HepG2 (cell line): ENCODE measurements at regions not wholly inside any gene's neighbourhood (a gene's known extent, or its start where the extent isn't known, plus 50 kb on each side); places are given as distances from the start of the nearest gene placed in this dataset.

Experiments
- ATAC-seq: fragments of 200-7000 bp; cut with Tn5 transposase; 3 replicates; pipeline ENCODE4 v1.9.1; 2020; ENCODE audit warnings: mild to moderate bottlenecking, moderate library complexity
- BruUV-seq: library from RNA; stranded (reverse); fragments of 400-500 nt; replicated peaks from 2 replicates; lab custom pipeline; 2021; lab: Mats Ljungman, UMichigan
- CTCF ChIA-PET: fragments of 300-600 bp; formaldehyde crosslinking; extraction: SDS; loops from one replicate; lab custom pipeline; 2021; ENCODE audit warnings: low total read pairs, inconsistent platforms, low intra/inter-chr PET ratio; lab: Yijun Ruan, JAX
- POLR2A ChIA-PET: fragments of 350-600 bp; sonication (Branson Sonifier 250); formaldehyde crosslinking; loops from one replicate; lab custom pipeline; 2020; ENCODE audit warnings: antibody characterized with exemption, inconsistent platforms; lab: Yijun Ruan, JAX
- DNase-seq: peaks from one replicate; pipeline ENCODE4 v3.0.0-alpha.2; 2015; ENCODE audit warnings: low spot score
- FAIRE-seq: peaks from 3 replicates; lab custom pipeline; 2011; peaks lifted over from hg19 to GRCh38; lab: Jason Lieb, UNC
- H2AFZ ChIP-seq: one replicate; pipeline ENCODE4 v1.6.1; 2011; ENCODE audit warnings: low read length, inconsistent platforms
- H3K27ac ChIP-seq: fragments of 300-600 bp; 3 replicates; pipeline ENCODE4 v1.8.0; 2011; ENCODE audit warnings: mixed run types, mild to moderate bottlenecking, mixed read lengths, low read length, inconsistent platforms; ENCODE audit not compliant: insufficient read depth; ENCODE audit errors: extremely low read length
- H3K27me3 ChIP-seq, 2 experiments: fragments of 200-600 bp in 1 of 2; 2 replicates in 1 of 2; 3 replicates in 1 of 2; pipeline versions ENCODE4 v1.6.0 to v1.8.0; 2011; ENCODE audit warnings: low read length in 2 of 2, mild to moderate bottlenecking in 2 of 2, moderate library complexity in 2 of 2, inconsistent platforms in 1 of 2; ENCODE audit not compliant: insufficient read depth in 2 of 2, control insufficient read depth in 1 of 2
- H3K36me3 ChIP-seq, 2 experiments: fragments of 200-600 bp in 1 of 2; replicated peaks in 1 of 2; 2 replicates in 1 of 2; 3 replicates in 1 of 2; pipeline versions ENCODE4 v1.5.1 to v1.8.0; 2011; ENCODE audit warnings: low read length in 2 of 2, inconsistent platforms in 1 of 2; ENCODE audit not compliant: insufficient read depth in 2 of 2, control insufficient read depth in 1 of 2
- H3K4me1 ChIP-seq: 2 replicates; pipeline ENCODE4 v1.5.1; 2012; ENCODE audit warnings: low read length, inconsistent platforms; ENCODE audit not compliant: insufficient read depth
- H3K4me2 ChIP-seq: 2 replicates; pipeline ENCODE4 v1.6.0; 2011; ENCODE audit warnings: low read depth, low read length, inconsistent platforms
- H3K4me3 ChIP-seq, 3 experiments: fragments of 200-600 bp in 1 of 3; sonication (generic), shearing (Covaris generic) in 1 of 3; replicated peaks in 1 of 3; 2 replicates each; pipeline ENCODE4 v1.5.1; 2011 to 2016; ENCODE audit warnings: low read length in 3 of 3, inconsistent platforms in 2 of 3, low read depth in 2 of 3, mild to moderate bottlenecking in 2 of 3, control low read depth in 1 of 3, mixed read lengths in 1 of 3; ENCODE audit not compliant: insufficient read depth in 1 of 3
- H3K79me2 ChIP-seq: one replicate; pipeline ENCODE4 v1.6.1; 2011; ENCODE audit warnings: low read length, inconsistent platforms; ENCODE audit not compliant: insufficient read depth
- H3K9ac ChIP-seq: 2 replicates; pipeline ENCODE4 v1.6.0; 2011; ENCODE audit warnings: mild to moderate bottlenecking, low read depth, low read length, inconsistent platforms; ENCODE audit not compliant: insufficient read depth
- H3K9me3 ChIP-seq: 2 replicates; pipeline ENCODE4 v1.5.1; 2012; ENCODE audit warnings: mild to moderate bottlenecking, low read length
- H4K20me1 ChIP-seq: 2 replicates; pipeline ENCODE4 v1.6.0; 2011; ENCODE audit warnings: inconsistent platforms, mild to moderate bottlenecking, low read length, moderate library complexity; ENCODE audit not compliant: insufficient read depth
- CEBPG ChIP-seq: IDR thresholded peaks from 2 replicates; pipeline ENCODE4 v1.6.1; 2016
- HOXA5 ChIP-seq: sonication (generic); formaldehyde crosslinking; IDR thresholded peaks from 2 replicates; pipeline ENCODE4 v1.4.0; 2020; ENCODE audit warnings: missing genetic modification reagents
- PAF1 ChIP-seq: IDR thresholded peaks from 2 replicates; pipeline ENCODE4 v1.6.1; 2016; ENCODE audit warnings: missing genetic modification reagents, missing compliant biosample characterization
- RXRA ChIP-seq: sonication (generic); formaldehyde crosslinking; IDR thresholded peaks from 2 replicates; pipeline ENCODE4 v1.5.1; 2020; ENCODE audit warnings: missing genetic modification reagents
- SNAPC2 ChIP-seq: sonication (generic); formaldehyde crosslinking; IDR thresholded peaks from 2 replicates; pipeline ENCODE4 v1.8.1; 2022; ENCODE audit warnings: mild to moderate bottlenecking, missing genetic modification reagents
- SP5 ChIP-seq: IDR thresholded peaks from 2 replicates; pipeline ENCODE4 v1.6.1; 2016; ENCODE audit warnings: low read depth, borderline replicate concordance
- XRCC5 ChIP-seq: fragments of 200-400 bp; formaldehyde crosslinking; optimal IDR thresholded peaks from 2 replicates; pipeline ENCODE3; 2017; ENCODE audit warnings: mild to moderate bottlenecking, low read length
- ZNF24 ChIP-seq: fragments of 450-650 bp; IDR thresholded peaks from 2 replicates; pipeline ENCODE4 v1.6.1; 2017; ENCODE audit warnings: antibody characterized with exemption, mild to moderate bottlenecking
- WGBS: methylation state at CpG from one replicate; pipeline ENCODE4 v1.1.6; 2017; ENCODE audit warnings: low lambda C conversion rate; 5-methylcytosine and 5-hydroxymethylcytosine counted together
- in situ Hi-C: cut with HindIII; loops from 2 replicates; pipeline ENCODE4 v1.10.0; 2017; ENCODE audit warnings: low pct_unique_long_range_greater_than_20kb; ENCODE audit not compliant: extremely low pct_ligation_motif_present
- intact Hi-C: fragments of 100-400 bp; cut with micrococcal nuclease; formaldehyde crosslinking; loops from one replicate; pipeline ENCODE4 v1.10.0; 2022; ENCODE audit not compliant: unreplicated experiment
- TF ChIP-seq, protein P1 (sequence below): sonication (generic); formaldehyde crosslinking; IDR thresholded peaks from 2 replicates; pipeline ENCODE4 v1.4.0; 2020; ENCODE audit warnings: missing genetic modification reagents, borderline replicate concordance
- TF ChIP-seq, protein P2 (sequence below): sonication (generic); formaldehyde crosslinking; IDR thresholded peaks from 2 replicates; pipeline ENCODE4 v1.5.0; 2020; ENCODE audit warnings: missing genetic modification reagents
- TF ChIP-seq, protein P3 (sequence below): IDR thresholded peaks from 2 replicates; pipeline ENCODE4 v1.4.0; 2020; ENCODE audit warnings: mild to moderate bottlenecking, missing genetic modification reagents

DNA sequence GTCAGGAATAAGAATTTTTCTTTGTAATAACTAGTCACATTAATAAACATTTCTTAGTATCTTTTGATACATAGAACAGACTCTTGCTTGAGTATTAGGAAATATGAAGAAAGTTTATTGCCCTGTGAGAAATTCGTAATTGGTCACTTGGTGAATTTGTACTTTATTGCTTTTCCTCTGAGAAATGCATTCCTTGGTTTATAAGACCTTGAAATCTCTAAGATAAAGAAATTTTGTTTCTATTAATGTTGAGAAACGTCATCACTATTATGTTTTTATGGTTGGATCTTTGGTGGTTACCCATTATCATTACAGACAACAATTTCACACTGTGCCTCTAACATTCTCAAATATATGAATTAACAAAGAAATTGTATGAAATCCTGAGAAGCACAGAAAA, 652.0 kb upstream of the NECTIN3 start:
- DNase-seq (no peak), ATAC-seq (no peak), FAIRE-seq (no peak)
- 16% methylated on average over 2 of the region's 2 CpGs for WGBS
- no peaks in the 10 kb centered on the region for H3K36me3 ChIP-seq
- ChIA-PET POLR2A (no interaction called here), CTCF (no interaction called here)
- H3K4me3 ChIP-seq: no peak overlapping the region
- H3K27me3 ChIP-seq: no peaks in the 10 kb centered on the region
- no peak overlapping the region for H2AFZ ChIP-seq
- intact Hi-C loops: no loop called here
- no peaks in the 10 kb centered on the region for H3K79me2 ChIP-seq
- 0 out of 2 replicates have a peak, but pooled peaks cover 5% of the 10 kb centered on the region for H3K4me1 ChIP-seq
- no peak overlapping the region for H3K27ac ChIP-seq
- no peaks in the 10 kb centered on the region for H3K9me3 ChIP-seq
- no TSS peak for BruUV-seq
- H3K4me2 ChIP-seq: no peak overlapping the region
- no peaks in the 10 kb centered on the region for H4K20me1 ChIP-seq
- no peak for TF ChIP-seq HOXA5
- no peak overlapping the region for H3K9ac ChIP-seq
- in situ Hi-C loops: no loop called here

DNA sequence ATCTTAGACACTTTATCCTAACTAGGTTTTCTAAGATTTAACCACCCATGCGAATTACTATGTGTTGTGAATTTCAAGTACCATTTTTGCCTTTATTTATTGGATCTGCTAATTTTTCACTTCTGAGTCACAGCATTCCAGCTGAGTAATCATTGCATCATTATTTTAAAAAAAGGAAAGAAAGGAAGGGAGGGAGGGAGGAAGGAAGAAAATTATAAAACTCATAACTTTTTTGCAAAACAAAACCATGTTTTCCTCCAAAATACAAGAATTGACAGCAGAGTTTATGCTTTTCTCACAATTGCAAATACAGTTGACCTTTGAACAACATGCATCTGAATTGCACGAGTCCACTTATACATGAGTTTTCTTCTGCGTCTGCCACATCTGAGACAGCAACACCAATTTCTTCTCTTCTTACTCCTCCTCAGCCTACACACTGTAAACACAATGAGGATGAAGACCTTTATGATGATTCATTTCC, 651.4 kb upstream of the NECTIN3 start:
- WGBS: 26% methylated on average over 3 of the region's 3 CpGs
- no peak overlapping the region for H3K9ac ChIP-seq
- intact Hi-C loops (no loop called here), in situ Hi-C loops (no loop called here)
- H3K27ac ChIP-seq: no peak overlapping the region
- FAIRE-seq: no peak
- no peaks in the 10 kb centered on the region for H4K20me1 ChIP-seq
- no peak overlapping the region for H2AFZ ChIP-seq
- no peak overlapping the region; the same call in 1 of the 2 replicates for H3K4me2 ChIP-seq
- H3K27me3 ChIP-seq: no peaks in the 10 kb centered on the region
- BruUV-seq: no TSS peak
- H3K36me3 ChIP-seq: no peaks in the 10 kb centered on the region
- ATAC-seq: no peak
- no peak overlapping the region for H3K4me3 ChIP-seq
- ChIA-PET POLR2A (no interaction called here), CTCF (no interaction called here)
- no peak for DNase-seq
- H3K9me3 ChIP-seq: no peaks in the 10 kb centered on the region
- H3K4me1 ChIP-seq: 0 out of 2 replicates have a peak, but pooled peaks cover 5% of the 10 kb centered on the region
- H3K79me2 ChIP-seq: no peaks in the 10 kb centered on the region
- TF ChIP-seq SP5 (CRISPR knock-in tag) (no peak), CEBPG (CRISPR knock-in tag) (peak; percentile 43; the same call in 1 of the 2 replicates), XRCC5 (no peak), RXRA (no peak), ZNF24 (no peak), SNAPC2 (CRISPR knock-in tag) (no peak), PAF1 (no peak)
- TF ChIP-seq, protein P1, sequence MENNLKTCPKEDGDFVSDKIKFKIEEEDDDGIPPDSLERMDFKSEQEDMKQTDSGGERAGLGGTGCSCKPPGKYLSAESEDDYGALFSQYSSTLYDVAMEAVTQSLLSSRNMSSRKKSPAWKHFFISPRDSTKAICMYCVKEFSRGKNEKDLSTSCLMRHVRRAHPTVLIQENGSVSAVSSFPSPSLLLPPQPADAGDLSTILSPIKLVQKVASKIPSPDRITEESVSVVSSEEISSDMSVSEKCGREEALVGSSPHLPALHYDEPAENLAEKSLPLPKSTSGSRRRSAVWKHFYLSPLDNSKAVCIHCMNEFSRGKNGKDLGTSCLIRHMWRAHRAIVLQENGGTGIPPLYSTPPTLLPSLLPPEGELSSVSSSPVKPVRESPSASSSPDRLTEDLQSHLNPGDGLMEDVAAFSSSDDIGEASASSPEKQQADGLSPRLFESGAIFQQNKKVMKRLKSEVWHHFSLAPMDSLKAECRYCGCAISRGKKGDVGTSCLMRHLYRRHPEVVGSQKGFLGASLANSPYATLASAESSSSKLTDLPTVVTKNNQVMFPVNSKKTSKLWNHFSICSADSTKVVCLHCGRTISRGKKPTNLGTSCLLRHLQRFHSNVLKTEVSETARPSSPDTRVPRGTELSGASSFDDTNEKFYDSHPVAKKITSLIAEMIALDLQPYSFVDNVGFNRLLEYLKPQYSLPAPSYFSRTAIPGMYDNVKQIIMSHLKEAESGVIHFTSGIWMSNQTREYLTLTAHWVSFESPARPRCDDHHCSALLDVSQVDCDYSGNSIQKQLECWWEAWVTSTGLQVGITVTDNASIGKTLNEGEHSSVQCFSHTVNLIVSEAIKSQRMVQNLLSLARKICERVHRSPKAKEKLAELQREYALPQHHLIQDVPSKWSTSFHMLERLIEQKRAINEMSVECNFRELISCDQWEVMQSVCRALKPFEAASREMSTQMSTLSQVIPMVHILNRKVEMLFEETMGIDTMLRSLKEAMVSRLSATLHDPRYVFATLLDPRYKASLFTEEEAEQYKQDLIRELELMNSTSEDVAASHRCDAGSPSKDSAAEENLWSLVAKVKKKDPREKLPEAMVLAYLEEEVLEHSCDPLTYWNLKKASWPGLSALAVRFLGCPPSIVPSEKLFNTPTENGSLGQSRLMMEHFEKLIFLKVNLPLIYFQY (CRISPR knock-in tag): no peak
- TF ChIP-seq, protein P2, sequence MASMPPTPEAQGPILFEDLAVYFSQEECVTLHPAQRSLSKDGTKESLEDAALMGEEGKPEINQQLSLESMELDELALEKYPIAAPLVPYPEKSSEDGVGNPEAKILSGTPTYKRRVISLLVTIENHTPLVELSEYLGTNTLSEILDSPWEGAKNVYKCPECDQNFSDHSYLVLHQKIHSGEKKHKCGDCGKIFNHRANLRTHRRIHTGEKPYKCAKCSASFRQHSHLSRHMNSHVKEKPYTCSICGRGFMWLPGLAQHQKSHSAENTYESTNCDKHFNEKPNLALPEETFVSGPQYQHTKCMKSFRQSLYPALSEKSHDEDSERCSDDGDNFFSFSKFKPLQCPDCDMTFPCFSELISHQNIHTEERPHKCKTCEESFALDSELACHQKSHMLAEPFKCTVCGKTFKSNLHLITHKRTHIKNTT (CRISPR knock-in tag): no peak
- TF ChIP-seq, protein P3, sequence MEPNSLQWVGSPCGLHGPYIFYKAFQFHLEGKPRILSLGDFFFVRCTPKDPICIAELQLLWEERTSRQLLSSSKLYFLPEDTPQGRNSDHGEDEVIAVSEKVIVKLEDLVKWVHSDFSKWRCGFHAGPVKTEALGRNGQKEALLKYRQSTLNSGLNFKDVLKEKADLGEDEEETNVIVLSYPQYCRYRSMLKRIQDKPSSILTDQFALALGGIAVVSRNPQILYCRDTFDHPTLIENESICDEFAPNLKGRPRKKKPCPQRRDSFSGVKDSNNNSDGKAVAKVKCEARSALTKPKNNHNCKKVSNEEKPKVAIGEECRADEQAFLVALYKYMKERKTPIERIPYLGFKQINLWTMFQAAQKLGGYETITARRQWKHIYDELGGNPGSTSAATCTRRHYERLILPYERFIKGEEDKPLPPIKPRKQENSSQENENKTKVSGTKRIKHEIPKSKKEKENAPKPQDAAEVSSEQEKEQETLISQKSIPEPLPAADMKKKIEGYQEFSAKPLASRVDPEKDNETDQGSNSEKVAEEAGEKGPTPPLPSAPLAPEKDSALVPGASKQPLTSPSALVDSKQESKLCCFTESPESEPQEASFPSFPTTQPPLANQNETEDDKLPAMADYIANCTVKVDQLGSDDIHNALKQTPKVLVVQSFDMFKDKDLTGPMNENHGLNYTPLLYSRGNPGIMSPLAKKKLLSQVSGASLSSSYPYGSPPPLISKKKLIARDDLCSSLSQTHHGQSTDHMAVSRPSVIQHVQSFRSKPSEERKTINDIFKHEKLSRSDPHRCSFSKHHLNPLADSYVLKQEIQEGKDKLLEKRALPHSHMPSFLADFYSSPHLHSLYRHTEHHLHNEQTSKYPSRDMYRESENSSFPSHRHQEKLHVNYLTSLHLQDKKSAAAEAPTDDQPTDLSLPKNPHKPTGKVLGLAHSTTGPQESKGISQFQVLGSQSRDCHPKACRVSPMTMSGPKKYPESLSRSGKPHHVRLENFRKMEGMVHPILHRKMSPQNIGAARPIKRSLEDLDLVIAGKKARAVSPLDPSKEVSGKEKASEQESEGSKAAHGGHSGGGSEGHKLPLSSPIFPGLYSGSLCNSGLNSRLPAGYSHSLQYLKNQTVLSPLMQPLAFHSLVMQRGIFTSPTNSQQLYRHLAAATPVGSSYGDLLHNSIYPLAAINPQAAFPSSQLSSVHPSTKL (CRISPR knock-in tag): peak; percentile 30; the same call in 1 of the 2 replicates
